ENCODE measurements at regions not wholly inside any gene's neighbourhood (a gene's known extent, or its start where the extent isn't known, plus 50 kb on each side); places are given as distances from the start of the nearest gene placed in this dataset.

DNA sequence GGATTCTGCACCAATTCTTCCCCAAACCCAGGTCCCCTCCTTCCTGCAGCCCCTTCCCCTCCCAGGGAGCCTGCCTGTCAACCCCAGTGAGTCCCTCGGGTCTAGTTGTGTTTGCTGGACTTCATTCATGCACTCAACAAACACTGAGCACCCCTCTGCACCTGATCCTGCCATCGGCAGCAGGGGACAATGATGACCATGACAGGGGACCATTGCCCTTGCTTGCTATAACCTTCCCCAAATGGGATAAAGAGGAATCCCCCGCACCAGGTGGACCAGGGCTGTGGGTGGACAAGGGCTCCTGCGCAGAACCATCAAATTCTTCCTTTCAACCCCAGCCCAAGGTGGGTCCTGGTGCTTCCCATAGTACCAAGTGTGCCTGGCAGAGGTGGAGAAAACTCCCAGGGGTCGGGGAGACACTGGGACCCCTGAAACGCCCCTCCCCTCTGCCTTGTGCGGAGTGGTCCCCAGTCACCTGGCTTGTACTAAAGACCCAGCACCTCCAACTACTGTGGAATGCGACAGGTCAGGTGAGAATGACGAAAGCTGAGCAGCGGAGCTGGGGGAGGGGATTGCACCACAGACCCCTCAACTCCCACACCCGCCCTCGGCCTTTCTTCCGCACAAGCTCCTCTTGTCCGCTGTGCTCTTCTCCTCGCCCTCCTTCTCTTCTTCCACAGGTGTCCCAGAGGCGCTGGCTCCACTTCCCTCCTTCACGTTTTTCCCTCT lies 119.9 kb upstream of the ZNF217 start:
- DNase-seq = no peak

DNA sequence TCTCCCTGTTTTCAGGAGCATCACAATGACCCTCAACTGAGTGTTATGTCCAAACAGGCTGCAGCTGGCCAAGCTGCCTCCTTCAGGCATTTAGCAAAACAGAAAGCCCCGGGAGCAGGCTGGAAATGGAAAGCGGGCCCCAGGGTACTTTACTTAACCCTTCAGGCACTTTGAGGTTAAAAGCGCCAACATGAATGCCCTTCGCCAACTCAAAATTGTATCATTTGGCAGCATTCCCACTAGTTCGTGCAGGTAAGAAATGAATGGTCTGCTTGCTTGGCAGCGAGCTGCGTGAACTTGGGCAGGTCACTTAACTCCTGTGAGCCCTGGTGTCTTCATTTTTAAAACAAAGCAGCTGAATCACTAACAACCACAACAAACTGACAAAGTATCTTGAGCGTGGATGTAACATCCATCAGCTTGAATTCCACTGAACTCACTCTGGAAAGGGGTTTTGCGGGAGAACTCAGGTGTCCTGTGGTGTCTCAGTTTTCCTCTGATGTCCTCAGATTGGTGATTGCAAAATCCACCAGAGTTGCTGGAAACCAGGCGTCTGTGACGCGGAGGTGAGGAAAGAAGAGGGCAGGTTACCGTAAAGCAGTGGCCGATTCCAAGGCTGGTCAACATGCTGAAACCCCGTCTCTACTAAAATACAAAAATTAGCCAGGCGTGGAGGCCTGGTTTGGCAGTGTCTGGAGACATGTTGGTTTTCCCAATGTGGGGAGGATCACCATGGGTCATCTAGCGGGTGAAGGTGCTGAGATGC lies 118.8 kb upstream of the ZNF217 start:
- DNase-seq = no peak

DNA sequence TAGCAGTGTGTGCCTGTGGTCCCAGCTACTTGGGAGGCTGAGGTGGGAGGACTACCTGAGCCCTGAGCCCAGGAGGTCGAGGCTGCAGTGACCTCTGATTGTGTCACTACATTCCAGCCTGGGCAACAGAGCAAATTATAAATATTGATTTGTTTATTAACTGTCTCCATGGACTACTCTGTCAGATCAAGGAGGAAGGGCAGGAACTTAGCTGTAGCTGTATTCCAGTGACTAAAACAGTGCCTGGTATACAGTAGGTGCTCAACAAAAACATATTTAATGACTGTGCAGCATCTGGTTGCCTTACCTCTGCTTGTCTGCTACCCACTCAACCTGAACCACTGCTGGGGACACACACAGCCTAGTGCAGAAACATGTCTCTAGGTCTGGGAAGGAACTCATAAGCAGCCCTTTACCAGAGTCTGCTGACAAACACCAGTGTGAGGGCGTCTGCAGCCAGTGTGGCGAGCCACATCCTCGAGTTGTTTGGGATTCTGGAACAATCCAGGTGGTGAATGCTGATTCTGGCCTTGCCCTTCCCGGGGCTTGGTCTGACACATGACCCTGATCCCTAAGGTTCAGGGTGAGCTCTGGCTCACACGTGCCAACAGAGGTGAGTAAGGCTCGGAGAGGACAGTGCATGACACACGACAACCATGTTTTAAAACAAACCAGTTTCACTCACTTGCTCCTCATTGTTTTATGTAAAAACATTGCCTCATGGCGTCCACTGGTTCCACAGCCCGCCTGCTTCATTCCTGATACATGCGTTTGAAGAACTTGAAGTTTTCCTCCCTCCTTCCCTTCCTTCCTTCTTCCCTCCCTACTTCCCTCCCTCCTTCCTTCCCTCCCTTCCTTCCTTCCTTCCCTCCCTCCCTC lies 117.9 kb upstream of the ZNF217 start:
- DNase-seq = no peak

DNA sequence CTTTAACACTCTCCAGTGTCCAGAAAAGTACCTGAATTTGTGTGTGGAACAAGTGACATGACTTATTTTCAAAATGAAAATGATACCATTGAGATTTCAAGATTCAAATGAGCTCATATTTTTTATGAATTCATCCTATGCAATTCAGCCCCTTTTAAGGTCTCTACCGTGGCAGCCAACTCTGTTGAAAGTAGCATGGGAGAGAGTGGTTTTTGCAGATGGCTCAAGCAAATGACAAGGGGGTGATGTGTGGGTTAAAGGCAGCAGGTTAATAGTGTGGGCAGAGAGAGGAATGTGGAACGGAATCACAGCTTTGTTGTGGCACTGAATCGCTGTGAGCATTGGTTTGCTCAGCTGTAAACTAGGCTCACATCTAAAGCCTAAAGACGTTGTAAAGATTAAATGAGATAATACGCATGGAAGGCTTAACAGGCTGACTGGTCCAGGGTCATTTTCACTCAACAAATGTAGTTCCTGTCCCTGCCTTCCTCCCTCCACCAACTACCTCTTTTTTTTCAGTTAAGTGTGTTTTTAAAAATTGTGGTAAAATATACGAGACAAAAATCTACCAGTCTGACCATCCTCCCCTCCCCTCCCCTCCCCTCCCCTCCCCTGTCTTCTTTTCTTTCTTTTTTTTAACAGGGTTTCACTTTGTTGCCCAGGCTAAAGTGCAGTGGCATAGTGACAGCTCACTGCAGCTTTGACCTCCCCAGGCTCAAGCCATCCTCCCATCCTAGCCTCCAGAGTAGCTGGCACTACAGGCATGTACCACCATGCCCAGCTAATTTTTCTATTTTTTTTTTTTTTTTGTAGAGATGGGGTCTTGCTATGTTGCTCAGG lies 114.7 kb upstream of the ZNF217 start:
- no peak for DNase-seq

DNA sequence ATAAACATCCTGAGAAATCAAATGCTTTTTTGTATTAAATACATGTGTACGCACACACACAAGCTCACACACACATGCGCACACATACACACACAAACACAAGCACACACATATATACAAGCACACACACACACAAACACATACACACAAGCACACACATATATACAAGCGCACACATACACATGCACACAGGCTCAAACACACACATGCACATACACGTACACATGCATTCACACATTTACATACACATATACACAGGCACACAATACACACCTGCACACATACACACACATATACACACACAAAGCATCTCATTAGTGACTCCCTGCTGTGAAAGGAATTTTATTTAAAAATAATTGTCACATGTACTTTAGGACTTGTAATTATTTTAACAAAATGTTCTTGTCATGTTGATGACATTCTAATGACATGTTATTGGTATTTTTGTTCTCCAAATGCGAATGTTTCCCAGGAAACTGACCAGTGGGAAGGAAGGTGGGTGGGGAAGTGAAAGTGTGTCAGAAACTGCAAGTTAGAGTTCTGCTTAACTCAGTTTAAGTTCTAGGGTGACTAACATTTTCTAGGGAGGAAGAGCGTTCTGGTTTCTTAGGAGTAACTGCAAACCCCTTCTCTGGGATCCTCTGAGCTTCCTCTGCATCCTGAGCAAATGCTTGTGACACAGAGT lies 113.9 kb upstream of the ZNF217 start:
- DNase-seq = no peak

DNA sequence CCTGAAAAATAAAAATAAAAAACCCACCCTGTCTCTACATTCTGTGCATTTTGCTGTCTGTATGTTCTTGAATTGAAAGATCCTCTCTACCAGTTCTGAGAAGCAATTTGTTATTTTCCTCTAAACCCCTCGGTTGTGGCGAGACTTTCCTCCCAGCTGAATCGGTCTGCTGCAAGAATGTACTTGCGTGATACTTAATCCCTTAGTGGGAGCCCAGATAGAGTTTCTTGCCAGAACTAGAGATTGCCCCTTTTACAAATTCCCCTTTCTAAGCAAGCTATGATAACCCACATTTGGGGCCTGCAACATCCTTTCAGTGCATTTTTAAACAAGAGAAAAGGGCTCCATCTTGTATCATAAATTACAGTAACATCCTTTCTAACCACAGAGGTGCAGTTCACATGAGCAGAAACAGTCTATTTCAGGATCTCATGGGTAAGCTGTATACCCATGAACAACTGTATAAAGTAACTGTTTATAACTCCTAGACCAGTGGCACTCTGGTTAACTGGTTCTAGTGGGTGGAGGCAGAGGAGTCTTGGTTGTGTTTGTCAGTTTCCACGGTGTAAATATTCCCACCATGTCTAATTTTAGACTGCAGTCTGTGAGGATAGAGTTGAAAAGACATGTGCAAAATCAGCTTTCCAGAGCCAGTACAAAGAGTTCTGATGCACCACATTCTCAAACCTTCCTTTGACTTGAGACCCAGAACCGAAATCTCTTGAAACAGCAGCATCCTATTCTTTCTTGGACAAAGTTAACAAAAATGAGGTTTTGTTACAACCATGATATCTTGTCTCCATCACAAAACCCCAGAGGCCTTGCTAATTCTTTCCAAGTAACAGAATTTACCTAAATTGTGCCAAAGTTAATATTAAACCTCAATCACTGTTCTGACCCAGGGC lies 113.1 kb upstream of the ZNF217 start:
- DNase-seq = no peak

DNA sequence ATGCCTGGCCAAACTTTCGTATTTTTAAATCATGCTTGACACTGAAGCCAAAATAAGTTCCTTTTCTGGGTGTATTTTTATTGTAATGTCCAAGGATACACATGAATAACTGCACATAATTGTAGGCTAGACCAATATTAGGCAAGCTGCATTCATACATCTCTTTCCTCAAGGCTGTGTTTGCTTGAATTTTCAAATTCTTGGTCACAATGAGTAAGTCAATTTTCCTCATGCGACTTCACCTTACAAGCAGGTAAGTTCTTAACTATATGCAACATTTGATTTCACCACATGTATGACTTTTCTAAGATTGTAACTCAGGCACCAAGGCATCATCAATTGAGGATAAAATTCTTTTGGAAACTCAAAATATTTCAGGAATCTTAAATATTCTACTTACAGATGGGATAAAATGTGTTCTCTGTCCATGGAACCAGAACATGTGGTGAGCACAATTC lies 112.4 kb upstream of the ZNF217 start:
- DNase-seq = no peak

DNA sequence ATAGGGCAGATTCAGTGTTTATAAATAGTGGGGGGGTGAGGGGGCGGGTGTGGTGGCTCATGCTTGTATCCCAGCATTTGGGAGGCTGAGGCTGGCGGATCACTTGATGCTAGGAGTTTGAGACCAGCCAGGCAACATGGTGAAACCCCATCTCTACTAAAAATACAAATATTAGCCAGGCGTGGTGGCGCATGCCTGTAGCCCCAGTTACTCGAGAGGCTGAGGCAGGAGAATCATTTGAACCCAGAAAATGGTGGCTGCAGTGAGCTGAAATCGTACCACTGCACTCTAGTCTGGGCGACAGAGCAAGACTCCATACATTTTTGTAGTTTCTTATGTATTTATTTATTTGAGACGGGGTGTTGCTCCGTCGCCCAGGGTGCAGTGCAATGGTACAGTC lies 109.0 kb upstream of the ZNF217 start:
- DNase-seq = no peak

DNA sequence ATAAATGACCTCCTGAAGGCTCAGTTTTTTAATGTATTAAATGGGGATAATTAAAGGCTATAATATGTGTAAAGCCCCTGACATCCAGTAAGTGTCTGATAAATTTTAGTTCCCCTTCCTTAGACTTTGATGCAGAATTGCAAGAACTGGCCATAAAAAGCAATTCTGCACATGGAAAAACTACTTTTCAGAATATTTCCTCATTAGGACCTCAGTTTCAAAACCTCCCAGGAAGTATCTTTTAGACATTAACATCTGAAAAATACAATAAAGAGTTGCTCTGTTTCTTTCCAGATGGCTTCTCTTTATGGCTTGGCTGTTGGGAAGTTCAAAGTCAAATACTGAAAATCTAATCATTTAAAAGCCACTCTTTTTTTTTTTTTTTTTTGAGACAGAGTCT lies 106.3 kb upstream of the ZNF217 start:
- no peak for DNase-seq

DNA sequence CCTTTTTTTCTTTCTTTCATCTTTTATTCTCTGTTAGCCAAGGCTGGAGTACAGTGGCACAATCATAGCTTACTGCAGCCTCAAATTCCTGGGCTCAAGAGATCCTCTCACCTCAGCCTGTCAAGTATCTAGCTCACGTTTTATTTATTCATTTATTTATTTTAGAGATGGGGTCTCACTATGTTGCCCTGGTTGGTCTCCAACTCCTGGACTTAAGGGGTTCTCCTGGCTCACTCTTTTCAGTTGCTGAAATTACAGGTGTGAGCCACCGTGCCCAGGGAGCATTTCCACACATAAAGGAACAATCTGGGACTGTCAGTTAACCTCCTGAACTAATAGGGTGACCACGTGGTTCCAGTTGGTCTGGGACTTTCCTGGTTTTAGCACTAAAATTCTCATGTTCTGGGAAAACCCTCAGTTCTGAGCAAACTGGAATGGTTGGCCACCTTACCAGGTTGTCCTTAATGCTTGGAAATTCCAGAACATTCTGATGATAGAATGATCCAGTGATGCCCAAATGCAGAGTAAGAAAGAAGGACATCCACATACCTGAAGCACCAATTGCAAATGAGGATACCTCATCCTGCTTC lies 105.5 kb upstream of the ZNF217 start:
- DNase-seq = no peak

DNA sequence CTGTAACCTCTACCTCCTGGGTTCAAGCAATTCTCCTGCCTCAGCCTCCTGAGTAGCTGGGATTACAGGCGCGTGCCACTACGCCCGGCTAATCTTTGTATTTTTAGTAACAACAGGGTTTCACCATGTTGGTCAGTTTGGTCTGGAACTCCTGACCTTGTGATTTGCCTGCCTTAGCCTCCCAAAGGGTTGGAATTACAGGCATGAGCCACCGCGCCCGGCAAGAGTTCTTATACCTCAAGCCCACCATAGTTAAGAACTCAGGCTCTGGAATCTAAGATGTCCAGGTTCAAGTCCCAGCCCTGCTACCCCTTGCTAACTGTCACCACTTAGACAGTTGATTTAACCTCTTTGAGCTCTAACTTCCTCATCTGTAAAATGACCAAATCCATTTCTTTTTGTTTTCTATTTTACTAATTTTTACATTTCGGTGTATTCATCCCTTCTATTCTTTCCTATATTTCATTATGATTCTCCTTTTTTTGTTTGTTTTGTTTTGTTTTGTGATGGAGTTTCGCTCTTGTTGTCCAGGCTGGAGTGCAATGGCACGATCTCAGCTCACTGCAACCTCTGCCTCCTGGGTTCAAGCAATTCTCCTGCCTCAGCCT lies 104.8 kb upstream of the ZNF217 start:
- no peak for DNase-seq

DNA sequence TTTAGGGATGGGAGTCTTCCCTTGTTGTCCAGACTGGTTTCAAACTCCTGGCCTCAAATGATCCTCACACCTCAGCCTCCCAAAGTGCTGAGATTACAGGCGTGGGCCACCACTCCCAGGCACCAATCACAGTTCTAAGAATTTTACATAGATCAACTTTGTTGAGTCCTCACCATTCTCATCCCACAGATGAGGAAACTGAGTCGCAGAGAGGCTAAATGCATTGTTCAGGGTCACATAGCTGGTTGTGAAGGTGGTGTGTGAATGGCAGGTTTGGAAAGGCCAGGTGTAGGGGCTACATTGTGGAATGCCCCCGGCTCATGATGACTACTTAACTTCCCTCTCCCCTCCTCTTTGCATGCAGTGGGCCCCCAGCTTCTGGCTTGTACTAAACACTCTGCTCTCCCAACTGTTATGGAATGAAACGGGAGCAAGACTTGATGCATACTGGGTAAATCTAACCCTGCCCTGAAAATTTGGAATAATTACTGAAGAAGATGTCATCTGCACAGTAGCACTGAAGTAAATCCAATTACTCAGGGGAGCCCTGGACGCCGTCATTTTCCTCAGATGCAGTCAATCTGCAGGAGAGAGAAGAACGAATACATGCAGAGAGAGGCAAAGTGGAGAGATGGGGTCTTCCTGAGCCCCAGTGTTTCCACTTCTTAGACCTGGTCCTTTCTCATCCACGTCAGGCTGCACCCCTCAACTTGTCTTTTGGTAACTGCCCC lies 102.3 kb upstream of the ZNF217 start:
- no peak for DNase-seq

DNA sequence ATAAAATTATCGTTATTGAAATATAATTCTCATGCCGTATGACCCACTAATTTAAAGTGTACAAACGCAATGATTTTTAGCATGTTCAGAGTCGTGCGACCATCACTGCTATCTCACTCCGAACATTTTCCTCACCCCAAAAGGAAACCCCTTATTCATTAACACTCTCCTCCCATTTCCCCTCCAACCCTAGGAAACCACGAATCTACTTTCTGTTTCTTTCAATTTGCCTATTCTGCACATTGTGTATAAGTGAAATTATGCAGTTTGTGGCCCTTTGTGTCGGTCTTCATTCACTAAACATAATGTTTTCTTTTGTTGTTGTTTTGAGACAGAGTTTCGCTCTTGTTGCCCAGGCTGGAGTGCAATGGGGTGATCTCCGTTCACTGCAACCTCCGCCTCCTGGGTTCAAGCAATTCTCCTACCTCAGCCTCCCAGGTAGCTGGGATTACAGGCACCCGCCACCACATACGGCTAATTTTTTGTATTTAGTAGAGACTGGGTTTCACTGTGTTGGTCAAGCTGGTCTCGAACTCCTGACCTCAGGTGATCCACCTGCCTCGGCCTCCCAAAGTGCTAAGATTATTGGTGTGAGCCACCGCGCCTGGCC lies 99.7 kb upstream of the ZNF217 start:
- no peak for DNase-seq

DNA sequence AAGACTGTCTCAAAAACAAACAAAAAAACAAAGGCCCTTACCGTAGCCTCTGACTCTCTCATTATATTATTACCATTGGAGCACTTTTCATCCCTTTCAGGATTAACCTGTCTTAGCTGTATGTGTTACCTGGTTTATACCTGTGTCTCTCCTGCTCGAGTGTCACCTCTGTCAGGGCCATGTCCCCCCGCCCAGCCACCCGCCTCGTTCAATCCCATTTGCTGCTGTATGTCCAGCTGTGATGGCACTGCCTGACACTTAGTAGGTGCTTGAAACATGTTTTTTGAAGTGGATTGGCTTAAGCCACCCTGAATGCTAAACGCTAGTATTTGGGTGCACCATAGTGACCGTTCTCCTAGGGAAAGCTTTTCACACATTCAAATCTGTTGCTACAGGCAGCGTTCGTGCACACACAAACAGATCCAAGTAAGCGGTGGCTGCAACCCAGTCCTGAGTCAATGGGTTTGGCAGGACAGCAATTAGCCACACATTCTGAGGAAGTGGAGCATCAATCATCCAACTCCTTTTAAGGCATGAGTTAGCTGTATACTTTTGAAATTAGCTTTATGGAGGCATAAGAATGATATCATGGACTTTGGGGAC lies 98.9 kb upstream of the ZNF217 start:
- DNase-seq = no peak

DNA sequence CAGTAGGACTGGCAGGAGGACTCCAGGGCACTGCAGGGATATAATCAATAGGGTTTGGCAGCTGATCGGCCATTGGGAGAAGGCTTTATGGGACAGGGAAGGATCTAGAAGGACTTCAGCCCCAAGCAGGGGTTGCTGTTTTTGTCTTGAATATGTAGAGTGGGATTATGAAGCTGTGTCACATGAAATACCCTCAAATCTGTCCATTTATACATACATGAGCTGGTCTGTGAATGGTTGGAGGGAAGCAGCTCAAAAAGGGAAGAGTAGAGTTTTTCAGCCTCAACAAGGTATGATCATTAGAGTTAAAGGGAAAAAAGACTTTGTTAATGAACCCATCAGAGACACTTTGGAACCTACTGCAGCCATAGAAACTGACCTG lies 98.2 kb upstream of the ZNF217 start:
- no peak for DNase-seq

DNA sequence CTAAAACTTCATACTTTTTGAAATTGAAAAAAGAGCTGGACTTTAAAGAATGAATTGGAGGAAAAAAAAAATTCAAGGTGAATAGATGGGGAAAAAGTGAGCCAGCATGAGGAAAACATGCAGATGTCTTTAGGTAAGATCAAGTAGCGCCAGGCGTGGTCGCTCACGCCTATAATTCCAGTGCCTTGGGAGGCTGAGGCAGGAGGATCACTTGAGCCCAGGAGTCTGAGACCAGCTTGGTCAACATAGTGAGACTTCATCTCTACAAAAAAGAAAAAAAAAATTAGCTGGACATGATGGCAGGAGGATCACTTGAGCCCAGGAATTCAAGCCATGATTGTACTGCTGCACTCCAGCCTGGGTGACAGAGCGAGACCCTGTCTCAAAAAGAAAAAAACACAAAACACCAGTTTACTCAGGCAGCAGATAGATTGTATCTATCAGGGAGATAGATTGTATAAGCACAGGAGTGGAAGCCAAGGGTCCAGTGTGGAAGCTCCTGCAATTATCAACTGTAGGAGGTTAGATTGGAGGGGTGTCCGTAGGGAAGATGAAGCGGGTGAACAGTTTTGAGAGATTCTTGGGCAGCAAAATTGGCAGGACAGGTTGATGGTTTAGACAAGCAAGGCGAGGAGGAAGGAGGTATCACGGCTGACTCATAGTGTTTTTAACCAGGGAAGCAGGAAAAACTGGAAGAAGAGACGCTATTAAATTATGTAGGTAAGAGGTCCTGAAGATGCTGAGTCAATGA lies 97.6 kb upstream of the ZNF217 start:
- no peak for DNase-seq

DNA sequence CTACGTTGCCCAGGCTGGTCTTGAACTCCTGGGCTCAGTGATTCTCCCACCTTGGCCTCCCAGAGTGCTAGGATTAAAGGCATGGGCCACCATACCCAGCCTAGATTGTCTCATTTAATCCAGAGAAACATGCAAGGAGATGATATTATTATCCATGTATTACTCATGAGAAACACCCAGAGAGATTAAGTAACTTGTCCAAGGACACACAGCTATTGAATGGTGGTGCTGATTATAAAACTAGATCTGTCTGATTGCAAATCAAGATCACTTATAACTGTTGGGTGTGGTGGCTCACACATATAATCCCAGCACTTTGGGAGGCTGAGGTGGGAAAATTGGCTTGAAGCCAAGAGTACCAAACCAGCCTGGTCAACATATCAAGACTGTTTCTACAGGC lies 94.4 kb upstream of the ZNF217 start:
- no peak for DNase-seq
